ENCODE measurements at regions not wholly inside any gene's neighbourhood (a gene's known extent, or its start where the extent isn't known, plus 50 kb on each side); places are given as distances from the start of the nearest gene placed in this dataset.
"Not testable (repeated sequence)": the region's sequence is repeated elsewhere in the genome, so short reads cannot be mapped to it uniquely, and the experiment has no call there.

DNA sequence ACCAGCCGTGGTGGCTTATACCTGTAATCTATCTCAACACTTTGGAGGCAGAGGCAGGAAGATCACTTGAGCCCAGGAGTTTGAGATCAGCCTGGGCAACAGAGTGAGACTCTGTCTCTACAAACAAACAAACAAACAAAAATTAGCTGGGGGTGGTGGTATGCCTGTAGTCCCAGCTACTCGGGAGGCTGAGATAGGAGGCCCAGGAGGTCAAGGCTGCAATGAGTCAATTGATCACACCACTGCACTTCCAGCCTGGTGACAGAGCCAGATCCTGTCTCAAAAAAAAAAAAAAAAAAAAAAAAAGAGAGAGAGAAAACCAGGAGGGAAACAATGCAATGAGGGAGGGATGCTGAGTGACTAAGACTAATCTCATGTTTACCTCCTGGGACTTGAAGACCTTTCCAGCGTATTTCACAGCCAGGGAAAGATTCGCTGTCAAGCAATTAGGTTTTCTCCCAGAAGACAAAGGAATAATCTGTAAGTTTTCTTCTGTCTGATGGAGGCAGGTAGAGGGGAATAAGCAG is 51.1 kb upstream of the MIER3 start:
- no peak for DNase-seq (ENCODE audit: extremely low read depth, low read depth)

DNA sequence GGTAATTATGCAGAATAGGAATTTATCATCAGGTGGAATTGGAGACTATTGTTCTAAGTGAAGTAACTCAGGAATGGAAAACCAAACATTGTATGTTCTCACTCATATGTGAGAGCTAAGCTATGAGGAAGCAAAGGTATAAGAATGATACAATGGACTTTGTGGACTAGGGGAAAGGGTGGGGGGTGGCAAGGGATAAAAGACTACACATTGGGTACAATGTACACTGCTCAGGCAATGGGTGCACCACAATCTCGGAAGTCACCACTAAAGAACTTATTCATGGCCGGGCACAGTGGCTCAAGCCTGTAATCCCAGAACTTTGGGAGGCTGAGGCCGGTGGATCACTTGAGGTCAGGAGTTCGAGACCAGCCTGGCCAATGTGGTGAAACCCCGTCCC is 51.6 kb upstream of the MIER3 start:
- not testable (repeated sequence) for DNase-seq (ENCODE audit: extremely low read depth, low read depth)

DNA sequence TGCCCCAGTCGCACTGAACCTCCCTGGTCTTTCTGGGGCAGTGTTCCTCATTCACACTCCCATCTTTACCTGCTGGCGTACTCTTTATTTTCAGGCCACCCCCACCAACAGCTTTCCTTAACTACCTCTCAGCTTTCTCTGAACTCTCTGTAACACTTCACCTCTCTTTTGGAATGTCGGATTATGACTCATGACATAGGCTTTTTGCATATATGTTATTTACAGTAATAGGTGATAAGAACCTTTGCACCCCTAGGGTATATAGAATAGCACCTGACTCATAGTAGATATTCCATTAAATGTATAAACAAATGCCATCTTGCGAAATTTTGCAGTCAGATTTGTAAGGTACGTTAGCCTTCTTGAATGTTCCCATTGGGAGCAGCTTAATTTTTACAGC is 52.9 kb upstream of the MIER3 start:
- peak; percentile 11 for DNase-seq (ENCODE audit: extremely low read depth, low read depth)

DNA sequence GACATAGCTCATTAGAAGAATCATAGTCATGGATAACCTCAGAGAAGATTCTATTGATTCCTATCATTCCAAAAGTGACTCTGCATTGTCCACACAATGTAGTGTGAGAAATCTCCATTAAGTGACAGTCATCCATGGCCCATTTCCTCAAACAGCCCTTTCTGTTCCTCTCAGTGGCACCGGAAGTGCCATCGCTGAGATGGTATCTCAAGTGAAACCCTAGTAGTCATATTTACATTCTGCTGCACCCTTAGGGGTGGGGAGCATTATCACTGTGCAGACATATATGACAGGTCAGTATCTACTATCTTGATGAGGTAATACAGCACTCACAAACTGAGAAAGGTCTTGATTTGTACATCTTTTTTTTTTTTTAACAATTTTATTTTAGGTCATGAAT is 55.4 kb upstream of the MIER3 start:
- DNase-seq (ENCODE audit: extremely low read depth, low read depth): no peak

DNA sequence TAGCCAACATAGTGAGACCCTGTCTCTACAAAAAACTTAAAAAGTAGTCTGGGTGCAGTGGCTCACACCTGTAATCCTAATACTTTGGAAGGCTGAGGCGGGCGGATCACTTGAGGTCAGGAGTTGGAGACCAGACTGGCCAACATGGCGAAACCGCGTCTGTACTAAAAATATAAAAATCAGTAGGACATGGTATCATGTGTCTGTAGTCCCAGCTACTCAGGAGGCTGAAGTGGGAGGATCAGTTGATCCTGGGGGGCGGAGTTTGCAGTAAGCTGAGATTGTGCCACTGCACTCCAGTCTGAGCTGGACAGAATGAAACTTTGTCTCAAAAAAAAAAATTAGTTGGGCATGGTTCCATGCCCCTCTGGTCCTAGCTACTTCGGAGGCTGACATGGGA is 57.9 kb upstream of the MIER3 start:
- DNase-seq (ENCODE audit: extremely low read depth, low read depth): no peak

DNA sequence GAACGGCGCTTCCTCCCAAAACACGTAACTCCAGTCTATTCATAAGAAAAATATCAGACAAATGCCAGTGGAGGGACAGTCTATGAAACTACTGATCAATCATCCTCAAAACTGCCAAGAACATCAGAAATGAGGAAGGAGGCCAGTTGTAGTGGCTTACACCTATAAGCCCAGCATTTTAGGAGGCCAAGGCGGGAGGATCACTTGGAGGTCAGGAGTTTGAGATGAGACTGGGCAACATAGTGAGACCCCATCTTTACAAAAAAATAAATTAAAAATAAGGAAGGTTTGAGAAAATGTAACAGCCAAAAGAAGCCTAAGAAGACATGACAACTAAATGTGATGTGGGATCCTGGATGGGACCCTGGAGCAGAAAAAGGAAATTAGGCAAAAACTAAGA is 58.9 kb upstream of the MIER3 start:
- DNase-seq (ENCODE audit: extremely low read depth, low read depth): no peak

DNA sequence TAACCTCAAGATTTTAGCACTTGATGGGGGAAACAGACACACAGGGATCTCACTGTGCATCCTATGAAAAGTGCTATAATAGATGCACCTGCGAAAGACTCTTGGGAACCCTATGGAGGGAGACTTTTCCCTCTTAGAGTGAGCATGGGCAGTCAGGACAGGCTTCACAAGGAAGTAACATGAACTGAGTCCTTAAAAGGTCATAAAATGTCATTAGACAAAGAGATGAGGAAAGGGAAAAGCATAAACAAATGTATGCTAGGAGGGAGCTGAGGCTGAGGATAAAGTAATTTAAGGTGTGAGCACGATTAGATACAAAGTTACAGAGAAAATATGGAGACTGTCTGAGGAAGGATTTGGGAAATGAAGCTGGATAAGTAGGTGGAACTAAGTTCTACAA is 60.6 kb upstream of the MIER3 start:
- DNase-seq (ENCODE audit: extremely low read depth, low read depth): no peak

- DNase-seq (ENCODE audit: extremely low read depth, low read depth): no peak
Measured at GRCh38 chr5:57025961-57026360, 74.0 kb upstream of the MIER3 start.

- no peak for DNase-seq (ENCODE audit: extremely low read depth, low read depth)
Measured at GRCh38 chr5:57028161-57028560, 76.2 kb upstream of the MIER3 start.

DNA sequence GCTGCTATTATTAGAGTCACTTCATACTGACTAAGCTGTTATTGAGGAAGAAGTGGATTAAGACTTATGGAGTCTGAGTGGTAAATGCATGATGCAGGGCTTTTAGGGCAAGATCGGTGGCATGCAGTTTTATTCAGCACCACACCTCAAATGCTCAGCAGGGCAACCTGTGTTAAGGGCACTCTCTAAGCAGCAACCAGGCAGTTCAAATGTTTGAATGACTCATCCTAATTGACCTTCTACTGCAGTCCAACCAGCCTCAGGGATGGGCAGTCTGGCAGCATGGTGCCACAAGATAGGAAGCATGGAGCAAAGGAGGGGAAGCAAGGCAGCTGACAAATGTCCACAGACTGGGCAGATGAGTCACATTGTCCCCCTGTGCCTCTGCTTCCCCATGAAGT is 80.2 kb upstream of the MIER3 start:
- peak; percentile 11 for DNase-seq (ENCODE audit: extremely low read depth, low read depth)

DNA sequence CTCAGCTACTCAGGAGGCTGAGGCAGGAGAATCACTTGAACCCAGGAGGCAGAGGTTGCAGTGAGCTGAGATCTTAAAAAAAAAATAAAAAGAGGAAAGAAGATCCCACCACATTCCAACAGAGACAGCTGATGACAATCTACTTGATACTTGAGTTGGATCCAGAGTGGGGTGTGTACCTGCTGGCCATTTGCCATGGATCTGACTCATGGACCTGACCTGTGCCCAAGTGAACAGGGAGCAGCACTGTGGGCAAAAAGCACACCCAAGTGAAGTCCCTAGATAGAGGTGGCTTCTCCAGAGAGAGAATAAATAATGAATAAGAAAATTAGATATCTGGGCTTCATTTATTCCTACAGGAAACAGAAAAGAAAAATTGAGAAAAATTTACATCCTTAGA is 81.2 kb upstream of the MIER3 start:
- peak; percentile 16 for DNase-seq (ENCODE audit: extremely low read depth, low read depth)

DNA sequence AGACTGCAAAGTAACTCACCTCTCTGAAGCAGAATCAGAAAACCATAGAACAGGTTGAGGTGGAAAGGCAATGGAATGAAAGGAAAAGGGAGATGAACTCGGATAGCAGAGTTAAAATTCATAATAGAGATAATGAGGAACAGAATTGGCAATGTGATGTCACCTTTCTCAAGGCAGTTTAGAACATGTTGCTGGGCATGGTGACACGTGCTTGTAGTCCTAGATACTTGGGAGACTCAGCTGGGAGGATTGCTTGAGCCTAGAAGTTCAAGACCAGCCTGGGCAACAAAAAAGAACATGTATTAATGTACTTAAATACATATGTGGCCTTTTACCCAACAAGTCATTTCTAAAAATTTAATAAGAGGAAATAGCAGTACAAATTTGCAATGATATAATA is 81.6 kb upstream of the MIER3 start:
- DNase-seq (ENCODE audit: extremely low read depth, low read depth): no peak

DNA sequence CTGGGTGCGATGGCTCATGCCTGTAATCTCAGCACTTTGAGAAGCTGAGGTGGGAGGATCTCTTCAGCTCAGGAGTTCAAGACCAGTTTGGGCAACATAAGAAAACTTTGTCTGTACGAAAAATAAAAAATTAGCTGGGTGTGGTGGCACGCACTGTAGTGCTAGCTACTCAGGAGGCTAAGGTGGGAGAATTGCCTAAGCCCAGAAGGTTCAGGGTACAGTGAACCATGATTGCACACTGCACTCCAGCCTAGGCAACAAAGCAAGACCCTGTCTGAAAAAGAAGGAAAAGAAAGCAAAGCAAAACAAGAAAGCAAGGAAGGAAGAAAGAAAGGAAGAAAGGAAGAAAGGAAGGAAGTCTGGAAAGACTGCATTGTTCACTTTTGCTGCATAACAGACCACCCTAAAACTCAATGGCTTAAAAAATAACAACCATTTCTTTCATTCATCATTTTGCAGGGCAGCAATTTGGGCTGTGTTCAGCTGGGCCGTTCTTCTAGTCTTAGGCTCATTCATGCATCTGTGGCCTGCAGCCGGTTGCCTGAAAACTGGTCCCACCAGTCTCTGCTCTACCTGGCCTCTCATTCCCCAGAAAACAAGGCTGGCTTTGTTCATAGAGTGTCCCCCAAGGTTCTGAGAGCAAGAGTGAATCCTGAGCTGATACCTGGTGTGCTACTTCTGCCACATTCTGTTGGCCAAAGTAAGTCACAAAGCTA is 82.4 kb upstream of the MIER3 start:
- DNase-seq (ENCODE audit: extremely low read depth, low read depth): no peak

DNA sequence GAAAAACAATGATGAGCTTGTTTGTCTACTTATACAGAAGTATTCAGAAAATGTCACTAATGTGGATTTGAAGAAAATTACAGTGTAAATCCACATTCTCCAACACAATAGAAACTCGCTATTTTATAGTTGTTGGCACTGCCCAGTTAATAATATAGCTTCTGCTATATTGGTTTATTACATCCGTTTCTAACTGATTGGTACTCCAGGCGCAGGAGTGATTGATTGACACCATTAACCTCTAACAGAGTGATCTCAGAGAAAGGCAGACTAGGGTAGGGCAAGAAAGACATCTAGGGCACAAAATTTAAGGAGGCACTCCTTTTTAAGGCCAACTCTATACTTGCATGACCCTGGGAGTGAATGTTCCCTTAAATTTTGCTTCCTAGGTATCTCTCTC is 84.0 kb upstream of the MIER3 start:
- no peak for DNase-seq (ENCODE audit: extremely low read depth, low read depth)

GRCh38 chr5:57036761-57037160 is 84.8 kb upstream of the MIER3 start:
- DNase-seq (ENCODE audit: extremely low read depth, low read depth): no peak

- DNase-seq (ENCODE audit: extremely low read depth, low read depth): no peak
Measured at GRCh38 chr5:57037355-57037754, 85.4 kb upstream of the MIER3 start.

- DNase-seq (ENCODE audit: extremely low read depth, low read depth): no peak
Measured at GRCh38 chr5:57041570-57041969, 89.6 kb upstream of the MIER3 start.

- DNase-seq (ENCODE audit: extremely low read depth, low read depth): no peak
Measured at GRCh38 chr5:57042524-57042931, 90.6 kb upstream of the MIER3 start.

GRCh38 chr5:57054135-57054534 is 102.2 kb upstream of the MIER3 start:
- no peak for DNase-seq (ENCODE audit: extremely low read depth, low read depth)

- no peak for DNase-seq (ENCODE audit: extremely low read depth, low read depth)
Measured at GRCh38 chr5:57054671-57055070, 102.7 kb upstream of the MIER3 start.

GRCh38 chr5:57055731-57056130 is 103.8 kb upstream of the MIER3 start:
- DNase-seq (ENCODE audit: extremely low read depth, low read depth): no peak

GRCh38 chr5:57063773-57064172 is 110.1 kb upstream of the GPBP1 start:
- DNase-seq (ENCODE audit: extremely low read depth, low read depth): no peak
